SHP77 treated with DMSO at 0.1 percent for 48 hours (cell line): ENCODE measurements at regions not wholly inside any gene's neighbourhood (a gene's known extent, or its start where the extent isn't known, plus 50 kb on each side); places are given as distances from the start of the nearest gene placed in this dataset.
"Not testable (repeated sequence)": the region's sequence is repeated elsewhere in the genome, so short reads cannot be mapped to it uniquely, and the experiment has no call there.

Source experiments
- DNase-seq: peaks from one replicate; lab custom pipeline; 2025; lab: John Stamatoyannopoulos, UW

DNA sequence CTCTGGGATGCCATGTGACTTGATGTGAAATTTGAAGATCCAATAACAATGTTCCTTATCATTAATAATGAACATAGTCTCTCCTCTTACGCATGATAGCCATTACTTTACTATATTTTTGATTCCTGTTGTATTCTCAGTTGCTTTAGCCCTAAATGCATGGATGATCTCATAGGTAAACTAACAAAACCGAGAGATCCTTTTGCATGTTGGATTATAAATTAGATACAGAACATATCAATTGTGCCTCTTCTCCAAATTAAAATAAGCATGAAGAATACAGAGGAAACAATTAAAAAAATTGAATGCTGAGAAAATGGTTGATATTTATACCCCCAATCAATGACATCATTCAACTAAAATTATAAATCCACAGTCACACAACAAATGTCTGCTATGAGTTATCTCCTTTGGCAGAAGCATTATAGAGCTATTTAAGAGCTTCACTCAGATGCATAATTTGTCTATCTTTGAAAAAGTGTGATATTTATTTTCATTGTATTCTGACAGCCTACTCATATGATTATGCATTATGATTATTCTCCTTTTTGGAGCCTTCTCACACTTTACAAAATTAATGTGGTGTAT, 386.4 kb upstream of the STXBP6 start:
- no peak for DNase-seq

DNA sequence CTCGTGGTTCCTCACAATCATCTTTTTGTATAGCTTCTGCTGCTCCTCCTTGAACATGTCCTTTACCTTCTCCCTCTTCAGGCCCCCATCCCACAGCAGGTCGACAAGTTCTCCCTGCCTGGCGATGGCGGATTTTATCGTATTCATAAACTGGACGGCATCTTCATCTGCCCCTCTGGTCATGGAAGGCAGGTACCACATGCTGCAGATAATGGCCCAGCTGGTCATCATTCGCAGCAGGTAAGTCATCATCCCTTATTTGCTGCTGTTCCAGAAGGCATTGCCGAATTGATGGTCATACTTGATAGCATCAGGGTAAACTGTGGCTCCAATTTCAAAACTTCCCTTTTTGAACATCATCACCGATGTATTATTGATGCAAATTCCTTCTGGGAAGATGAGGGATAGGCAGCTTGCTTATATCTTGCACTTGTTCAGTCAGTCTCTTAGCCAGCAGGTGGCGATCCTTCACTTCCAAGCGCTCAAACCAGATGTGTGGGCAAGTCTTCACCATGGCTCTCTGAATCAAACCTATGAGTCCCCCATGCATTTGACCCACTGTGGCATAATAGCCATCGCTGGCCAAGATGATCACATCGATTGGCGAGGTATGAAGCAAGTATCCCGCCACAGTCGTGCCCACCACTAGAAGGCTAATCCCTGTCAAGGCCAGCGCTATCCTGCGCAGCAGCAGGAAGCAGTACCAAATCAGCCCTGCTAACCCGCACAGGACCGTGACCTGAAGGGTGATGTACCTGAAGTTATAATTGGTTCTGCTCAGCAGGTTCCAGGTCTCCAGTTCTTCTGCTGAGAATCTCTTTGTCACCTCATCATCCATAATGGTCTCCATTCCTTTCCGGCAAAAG, 381.5 kb upstream of the STXBP6 start:
- peak; percentile 42 for DNase-seq

DNA sequence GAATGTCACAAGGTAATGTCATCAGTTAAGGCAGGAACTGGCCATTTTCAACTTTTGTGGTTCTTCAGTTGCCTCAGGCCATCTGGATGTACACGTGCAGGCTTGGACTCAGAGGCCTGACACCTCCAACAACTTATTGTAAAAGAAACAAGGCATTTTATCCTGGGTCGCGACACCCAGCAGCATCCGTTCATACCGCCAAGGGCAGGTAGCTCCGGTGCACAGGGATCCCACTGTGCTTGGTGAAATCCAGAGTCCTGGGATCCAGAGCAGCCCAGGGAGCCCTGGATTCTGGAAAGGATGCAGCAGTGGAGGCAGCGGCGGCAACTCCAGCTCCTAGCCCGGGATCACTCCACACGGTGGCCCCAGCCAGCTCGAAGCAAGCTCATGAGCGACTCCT, 380.9 kb upstream of the STXBP6 start:
- no peak for DNase-seq

DNA sequence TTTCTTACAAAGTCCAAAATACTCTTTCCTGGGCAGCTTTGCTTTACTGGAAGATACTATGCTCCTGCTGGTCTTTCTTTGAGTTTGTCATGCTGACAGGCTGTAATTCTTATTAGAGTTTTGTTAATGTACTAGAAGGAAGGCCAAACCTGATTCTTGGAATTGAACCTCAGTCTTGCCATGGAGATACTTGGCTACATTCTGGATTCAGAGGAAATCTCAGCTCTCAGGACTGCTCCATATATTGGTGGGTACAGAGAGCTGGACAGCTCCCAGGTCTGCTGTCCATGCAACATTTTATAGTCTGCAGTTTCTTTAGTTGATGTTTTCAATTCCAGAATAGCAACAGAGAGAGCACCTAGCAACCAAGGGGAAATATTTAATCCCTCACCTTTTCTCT, 363.1 kb upstream of the STXBP6 start:
- DNase-seq, result no peak

DNA sequence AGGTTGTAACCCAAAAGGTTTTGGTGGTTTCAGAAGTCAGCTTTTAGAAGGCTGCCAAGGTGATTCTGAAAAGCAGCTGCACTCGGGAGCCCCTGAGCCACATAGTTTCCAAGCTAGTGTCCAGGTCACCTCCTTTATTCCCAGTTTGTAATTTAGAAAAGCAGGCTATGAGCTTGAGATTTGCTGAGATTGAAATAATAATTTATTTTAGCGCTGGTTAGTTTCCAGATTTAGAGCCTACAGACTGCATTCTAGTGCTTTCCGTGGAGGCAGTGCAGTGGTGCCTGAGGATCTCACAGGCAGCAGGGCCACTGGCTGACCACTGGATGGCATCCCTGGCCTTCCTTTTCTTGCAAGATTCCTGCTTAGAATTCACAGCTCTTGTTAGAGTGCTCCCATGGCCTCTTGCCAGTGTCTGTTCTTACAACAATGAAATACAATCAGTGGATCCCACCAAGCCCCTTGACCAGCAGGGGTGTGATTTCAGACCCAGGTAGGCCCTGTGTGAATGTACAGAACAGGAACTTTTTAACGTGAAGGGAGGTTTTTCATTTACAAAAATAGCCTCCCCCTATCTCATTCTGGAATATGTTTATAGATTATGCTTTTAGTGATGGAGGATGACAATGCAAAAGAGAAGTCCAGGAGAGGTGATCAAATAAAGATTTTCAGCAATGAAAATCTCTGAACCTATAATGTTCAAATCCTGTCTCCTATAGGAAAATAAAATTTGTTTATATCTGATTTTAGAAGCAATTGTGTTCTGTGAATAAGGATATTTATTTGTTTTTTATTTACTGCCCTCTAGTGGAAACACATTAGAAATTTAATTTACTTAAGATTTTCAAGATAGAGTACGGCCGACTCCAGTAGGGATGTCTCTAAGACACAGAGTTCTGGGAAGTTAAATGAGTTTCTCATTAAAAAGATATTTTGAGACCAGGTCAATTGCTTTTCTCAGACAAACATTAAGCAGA, 362.1 kb upstream of the STXBP6 start:
- DNase-seq, result peak; percentile 69

DNA sequence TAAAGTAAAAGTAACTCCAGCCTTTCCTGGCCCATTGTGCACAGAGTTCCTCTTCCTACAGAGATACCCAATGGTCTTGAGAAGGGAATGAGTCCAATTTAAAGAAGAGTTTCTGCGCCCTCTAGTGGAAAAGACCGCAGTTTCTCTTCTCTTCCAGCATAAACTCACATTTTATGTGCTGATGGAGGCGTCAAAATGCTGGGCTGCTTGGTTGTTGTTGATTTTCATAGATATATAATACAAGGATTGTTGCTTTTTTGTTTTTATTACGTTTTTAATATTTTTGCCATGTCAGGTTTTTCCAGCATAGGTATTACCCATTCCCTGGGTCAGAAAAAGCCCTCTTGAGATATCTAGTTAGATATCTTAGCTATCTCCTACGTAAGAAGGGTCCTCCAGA, 356.9 kb upstream of the STXBP6 start:
- DNase-seq, result peak; percentile 28

DNA sequence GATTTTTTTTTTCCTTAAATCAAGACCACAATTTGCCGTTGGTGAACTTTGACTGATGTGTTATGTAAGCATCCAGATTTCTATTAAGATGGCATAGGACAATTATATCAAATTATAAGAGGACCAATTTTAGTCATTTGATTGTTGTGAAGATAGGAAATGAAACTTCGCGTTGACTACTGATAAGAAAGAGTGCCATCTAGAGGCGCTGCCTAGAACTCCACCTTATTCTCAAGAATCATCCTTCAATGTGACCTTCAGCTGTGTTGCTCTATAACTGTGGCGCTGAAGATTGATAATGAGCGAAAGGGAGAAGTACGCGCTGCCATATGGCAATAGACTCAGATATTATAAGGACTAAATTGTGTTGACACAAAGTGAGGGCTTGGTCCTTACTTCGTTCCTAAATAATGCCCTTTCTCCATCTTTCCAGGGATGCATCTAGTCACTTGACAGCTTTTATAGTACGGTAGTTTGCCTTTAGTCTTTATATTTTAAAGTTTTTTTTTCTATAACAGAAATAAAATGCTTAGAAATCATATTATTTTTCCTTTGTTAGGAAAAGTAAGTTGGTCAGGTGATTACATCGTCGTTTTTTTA, 350.8 kb upstream of the STXBP6 start:
- DNase-seq, result peak; percentile 31

DNA sequence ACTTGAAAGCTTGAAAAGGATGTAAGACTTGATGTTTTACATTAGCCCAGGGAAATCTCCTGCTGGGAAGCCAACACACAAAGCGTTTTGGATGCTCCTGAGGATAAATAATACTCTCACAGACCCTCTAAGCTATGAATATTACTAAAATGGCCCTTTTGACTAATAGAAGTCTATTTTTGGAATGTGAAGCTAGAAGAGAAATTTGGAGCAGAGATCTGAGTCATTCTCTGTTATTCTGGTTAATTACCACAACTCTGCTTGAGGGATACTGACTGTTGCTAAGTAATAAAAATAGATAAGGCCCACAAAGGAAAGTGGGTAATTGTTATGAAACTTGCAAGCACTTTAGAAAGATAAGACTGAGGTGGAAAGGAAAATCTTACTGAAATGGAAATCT, 346.2 kb upstream of the STXBP6 start:
- DNase-seq, result no peak

DNA sequence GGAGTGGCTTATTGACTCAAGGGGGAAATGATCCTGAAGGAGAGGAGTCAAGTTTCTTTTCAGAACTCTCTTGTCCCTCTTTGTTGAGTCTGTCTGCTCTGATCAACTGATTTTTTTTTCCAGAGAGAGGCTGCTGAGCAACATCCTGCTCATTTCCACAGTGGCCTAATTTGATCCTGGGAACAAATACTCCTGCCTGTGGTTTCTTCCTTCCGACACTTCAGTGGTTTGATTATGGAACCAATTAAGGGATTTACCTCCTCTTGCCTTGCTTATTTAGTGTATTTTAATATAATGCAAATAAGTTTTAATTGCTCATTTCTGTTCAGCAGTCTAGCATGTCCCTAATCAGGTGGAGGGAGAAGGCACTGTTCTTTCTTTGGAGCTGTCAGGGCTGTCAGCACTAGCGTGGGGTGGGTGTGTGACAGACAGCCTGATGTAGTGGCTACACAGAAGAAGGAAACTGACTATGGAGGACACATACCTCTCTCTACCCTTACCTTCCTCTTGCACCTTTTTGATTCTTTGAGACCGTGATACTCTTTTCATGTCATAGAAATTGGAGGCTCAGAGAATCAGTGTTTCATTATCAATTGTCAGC, 344.9 kb upstream of the STXBP6 start:
- DNase-seq, result no peak

DNA sequence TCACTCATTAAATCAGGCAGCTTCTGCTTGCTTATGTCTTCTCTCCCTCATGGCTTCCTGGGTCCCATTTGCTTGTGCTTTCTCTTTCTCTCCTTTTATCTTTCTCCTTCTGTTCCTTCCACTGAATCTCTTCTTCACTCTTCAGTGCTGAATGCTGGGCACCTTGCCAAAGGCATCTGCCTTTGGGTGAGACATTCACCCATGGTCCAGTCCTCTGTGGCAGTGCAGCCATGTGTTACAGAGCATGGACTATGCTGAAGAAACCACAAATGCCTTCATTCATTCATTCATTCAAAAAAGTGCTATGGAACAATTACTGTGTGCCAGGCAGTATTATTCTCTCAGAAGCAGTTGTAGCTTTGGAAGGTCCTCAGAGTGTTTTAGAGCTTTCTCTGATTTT, 344.4 kb upstream of the STXBP6 start:
- DNase-seq, result no peak

DNA sequence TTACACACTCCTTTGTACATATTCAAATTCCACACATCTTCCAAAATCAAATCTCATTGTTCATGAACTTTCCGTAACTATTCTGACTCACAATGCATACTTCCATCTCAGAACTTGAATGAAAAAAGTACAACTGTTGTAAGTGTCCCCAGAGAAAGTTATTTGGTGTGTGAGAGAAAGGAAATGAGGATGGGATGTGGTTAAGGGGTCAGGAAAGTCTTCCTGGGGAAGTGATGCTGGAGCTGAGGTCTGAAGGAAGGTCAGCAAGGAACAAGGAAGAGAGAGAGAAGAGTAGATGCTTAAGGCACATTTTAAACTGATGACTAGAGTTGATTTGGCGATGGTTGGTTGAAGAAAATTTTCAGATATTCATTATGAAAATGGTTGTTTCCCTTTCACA, 340.0 kb upstream of the STXBP6 start:
- DNase-seq, result no peak

DNA sequence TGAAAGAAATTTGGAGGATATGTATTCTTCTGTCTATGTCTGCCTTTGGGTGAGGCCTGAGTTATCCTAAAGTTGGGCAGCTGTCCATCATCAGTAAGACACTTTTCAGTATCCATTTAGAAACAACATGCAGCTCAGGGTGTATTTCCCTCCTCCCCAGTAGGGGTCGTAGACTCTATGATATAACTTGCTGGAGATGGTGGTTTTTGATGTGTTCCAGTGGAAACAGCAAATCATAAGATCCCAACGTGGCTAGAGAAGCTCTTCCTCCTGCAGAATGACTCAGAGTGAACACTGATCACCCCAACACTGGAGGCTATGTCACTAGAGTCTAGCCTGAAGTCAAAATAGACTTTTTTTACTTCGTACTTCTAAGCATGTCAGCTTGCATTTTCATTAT, 331.6 kb upstream of the STXBP6 start:
- DNase-seq, result peak; percentile 12

DNA sequence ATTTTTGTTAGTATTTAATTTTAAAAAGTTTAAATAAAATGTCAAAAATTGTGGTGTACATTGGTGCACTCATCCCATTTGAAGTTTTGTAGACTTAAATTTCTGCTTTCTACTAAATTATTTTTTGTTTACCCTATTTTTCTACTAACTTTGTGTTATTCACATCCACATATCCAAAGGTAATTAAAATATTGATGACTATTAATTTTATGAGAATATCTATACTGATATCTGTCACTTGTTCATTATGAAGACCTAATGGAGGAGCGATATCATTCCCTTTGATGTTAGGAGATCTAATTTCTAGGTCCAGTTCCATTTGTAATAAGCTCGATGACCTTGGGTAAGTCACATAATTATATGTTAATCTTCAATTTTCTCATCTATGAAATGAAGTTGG, 325.7 kb upstream of the STXBP6 start:
- no peak for DNase-seq

DNA sequence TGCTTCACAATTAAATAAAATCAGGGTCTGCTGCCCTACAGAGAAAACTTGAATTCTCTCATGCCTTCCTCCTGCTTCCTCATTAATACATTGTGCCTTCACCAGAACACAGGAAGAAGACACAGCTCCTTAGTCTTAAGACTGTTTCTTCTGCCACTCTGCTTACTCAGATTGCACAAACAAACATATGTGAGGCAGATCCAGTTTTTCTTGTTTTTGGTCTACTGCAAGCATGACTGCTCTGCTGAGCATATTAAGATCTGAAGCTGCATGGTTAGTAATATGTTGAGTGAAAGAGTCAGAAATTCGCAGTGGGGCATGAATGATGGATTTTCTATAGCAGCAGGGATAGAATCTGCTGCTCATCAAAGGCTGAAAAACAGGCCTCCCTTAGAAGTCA, 321.1 kb upstream of the STXBP6 start:
- no peak for DNase-seq

DNA sequence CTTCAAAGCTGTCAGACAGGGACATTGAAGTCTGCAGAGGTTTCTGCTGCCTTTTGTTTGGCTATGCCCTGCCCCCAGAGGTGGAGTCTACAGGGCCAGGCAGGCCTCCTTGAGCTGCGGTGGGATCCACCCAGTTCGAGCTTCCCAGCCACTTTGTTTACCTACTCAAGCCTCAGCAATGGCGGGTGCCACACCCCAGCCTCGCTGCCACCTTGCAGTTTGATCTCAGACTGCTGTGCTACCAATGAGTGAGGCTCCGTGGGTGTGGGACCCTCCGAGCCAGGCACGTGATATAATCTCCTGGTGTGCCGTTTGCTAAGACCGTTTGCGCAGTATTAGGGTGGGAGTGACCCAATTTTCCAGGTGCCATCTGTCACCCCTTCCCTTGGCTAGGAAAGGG, 320.1 kb upstream of the STXBP6 start:
- not testable (repeated sequence) for DNase-seq

DNA sequence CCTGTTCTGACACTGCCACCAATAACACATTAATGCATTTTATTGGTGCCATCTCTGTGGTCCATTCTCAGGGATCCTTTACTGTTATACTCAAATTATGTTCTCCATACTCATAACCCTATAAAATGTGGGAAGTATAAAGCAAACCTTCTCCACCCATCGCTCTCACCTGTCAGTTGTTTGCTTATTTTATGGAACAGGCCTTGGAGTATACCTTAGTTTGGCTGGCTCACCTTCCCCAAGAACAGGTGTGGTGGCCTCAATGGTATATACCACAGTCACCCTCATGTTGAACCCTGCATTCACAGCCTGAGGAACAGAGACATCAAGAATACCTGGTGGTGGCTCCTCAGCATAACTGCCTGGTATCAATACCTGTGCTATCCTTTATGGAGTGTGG, 308.4 kb upstream of the STXBP6 start:
- no peak for DNase-seq

DNA sequence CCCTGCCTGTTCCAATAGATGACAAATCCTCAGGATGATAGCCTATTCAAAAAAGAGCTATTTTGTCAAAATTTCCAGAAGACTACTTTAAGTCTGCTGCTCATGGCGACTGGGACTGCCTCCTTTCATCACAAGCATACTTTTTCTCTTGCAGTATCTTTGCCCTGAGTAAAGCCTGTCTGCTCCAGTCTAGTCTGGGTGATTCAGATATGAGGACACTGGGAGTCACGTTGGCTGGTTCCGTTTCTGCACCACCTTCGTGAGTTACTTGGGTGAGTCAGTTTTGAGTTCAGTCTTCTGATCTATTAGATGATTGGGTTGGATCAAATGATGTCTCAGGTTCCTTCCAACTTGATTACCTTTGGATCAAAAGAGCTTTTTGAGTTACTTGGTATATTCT, 301.3 kb upstream of the STXBP6 start:
- no peak for DNase-seq

DNA sequence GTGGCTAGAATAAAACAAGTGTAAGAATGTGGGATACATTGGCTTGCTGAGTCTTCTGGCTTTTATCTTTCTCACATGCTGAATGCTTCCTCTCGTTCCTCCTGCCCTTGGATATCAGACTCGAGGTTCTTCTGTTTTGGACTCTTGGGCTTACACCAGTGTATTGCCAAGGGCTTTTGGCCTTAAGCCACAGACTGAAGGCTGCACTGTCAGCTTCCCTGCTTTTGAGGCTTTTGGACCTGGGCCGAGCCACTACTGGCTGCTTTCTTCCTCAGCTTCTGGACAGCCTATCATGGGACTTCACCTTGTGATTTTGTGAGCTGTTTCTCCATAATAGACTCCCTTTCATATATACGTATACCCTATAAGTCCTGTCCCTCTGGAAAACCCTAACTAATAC, 300.9 kb upstream of the STXBP6 start:
- DNase-seq, result no peak

DNA sequence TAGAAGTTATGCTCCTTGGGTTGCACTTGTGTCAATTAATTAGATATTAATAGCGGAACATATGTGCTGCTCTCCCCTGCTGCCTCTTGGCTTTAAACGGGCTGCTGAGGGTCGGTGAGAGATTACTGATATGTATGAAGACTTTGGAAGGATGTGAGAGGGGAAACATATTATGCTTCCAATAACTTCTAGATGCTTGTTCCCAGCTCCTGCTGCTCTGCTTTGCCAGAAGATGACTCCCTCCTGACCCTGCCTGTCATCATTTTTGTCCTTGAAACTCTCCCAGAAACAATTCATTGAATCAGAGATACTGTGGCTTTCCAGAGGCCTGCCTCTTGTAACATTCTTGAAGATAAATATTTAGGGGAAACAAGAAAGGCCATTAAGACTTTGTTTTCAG, 300.1 kb upstream of the STXBP6 start:
- no peak for DNase-seq

DNA sequence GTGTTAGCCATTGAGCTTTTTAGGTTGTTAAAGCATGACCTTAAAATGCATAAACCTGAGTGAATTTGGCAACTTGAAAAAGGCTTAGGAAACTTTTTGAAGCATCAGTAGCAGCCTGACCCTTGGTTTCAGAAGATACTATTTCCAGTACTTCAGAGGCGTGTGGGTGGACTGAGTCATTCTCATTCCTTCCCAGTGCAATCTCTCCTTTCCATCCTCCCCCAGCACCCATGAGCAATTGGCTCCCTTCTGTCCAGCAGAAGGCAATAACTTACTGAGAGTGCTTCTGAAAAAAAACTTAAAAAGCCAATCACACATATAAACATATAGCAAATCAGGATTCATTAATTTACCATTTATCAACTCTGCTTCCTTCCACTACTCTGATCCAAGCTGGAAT, 299.3 kb upstream of the STXBP6 start:
- DNase-seq, result no peak

DNA sequence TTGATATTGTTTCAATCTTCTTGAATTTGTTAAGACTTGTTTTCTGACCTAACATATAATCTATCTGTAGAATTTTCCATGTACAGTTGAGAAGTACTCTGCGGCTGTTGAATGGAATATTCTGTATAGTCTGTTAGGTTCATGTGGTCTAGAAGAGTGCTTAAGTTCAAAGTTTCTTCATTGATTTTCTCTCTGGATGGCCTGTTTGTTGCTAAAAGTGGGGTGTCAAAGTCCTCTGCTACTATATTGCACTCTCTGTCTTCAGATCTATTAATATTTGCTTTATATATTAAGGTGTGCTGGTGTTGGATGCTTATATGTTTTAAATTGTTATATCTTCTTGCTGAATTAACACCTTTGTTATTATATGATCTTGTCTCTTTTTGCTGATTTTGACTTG, 290.9 kb upstream of the STXBP6 start:
- no peak for DNase-seq

DNA sequence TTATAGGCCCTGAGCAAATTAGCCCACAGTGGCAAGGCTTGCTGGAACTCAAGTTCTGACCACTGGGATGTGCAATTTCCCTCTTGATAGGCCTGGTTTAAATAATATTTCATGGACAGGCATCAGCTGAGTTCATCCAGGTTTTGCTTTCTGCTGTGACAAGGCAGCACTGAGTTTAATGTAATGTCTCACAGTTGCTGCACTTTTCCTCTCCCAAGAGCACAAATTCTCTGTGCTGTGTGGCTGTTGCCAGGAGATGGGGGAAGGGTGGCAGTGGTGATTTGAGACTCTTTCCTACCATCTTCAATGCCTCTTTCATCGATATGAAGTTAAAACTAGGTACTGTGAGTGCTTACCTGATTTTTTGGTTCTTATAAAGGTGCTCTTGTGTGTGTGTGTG, 272.8 kb upstream of the STXBP6 start:
- DNase-seq, result no peak
